HepG2 (cell line): ENCODE measurements at regions not wholly inside any gene's neighbourhood (a gene's known extent, or its start where the extent isn't known, plus 50 kb on each side); places are given as distances from the start of the nearest gene placed in this dataset.

Source experiments
- CTCF ChIP-seq: sonication (generic); formaldehyde crosslinking; IDR thresholded peaks from 2 replicates; pipeline ENCODE4 v1.5.0; 2020; ENCODE audit warnings: mild to moderate bottlenecking, missing genetic modification reagents, moderate library complexity
- EP300 ChIP-seq, 3 experiments: sonication (generic) in 1 of 3; formaldehyde crosslinking in 1 of 3; IDR thresholded peaks; 2 replicates each; pipeline versions ENCODE4 v1.5.1 to v1.6.1; 2011 to 2020; ENCODE audit warnings: low read depth in 2 of 3, low read length in 2 of 3, borderline replicate concordance in 1 of 3, improper control_type of control experiment in 1 of 3, mild to moderate bottlenecking in 1 of 3, missing genetic modification reagents in 1 of 3, moderate library complexity in 1 of 3
- HOXA9 ChIP-seq: sonication (generic); formaldehyde crosslinking; IDR thresholded peaks from 2 replicates; pipeline ENCODE4 v1.8.1; 2022; ENCODE audit warnings: missing genetic modification reagents, mild to moderate bottlenecking, moderate library complexity, borderline replicate concordance
- PHF20 ChIP-seq: sonication (generic); formaldehyde crosslinking; IDR thresholded peaks from 2 replicates; pipeline ENCODE4 v1.5.0; 2020; ENCODE audit warnings: mild to moderate bottlenecking, missing genetic modification reagents
- POLR2AphosphoS5 ChIP-seq: IDR thresholded peaks from 2 replicates; pipeline ENCODE4 v1.6.1; 2012; ENCODE audit warnings: low read depth, low read length
- RELA ChIP-seq: sonication (generic); formaldehyde crosslinking; IDR thresholded peaks from 2 replicates; pipeline ENCODE4 v1.4.0; 2020; ENCODE audit warnings: missing genetic modification reagents
- SMARCC2 ChIP-seq: fragments of 450-650 bp; IDR thresholded peaks from 2 replicates; pipeline ENCODE4 v1.6.1; 2017; ENCODE audit warnings: antibody characterized with exemption, mild to moderate bottlenecking
- THYN1 ChIP-seq: sonication (generic); formaldehyde crosslinking; IDR thresholded peaks from 2 replicates; pipeline ENCODE4 v1.8.1; 2023; ENCODE audit warnings: low read depth, mild to moderate bottlenecking, moderate library complexity, missing genetic modification reagents, borderline replicate concordance
- ZBTB20 ChIP-seq: sonication (generic); formaldehyde crosslinking; IDR thresholded peaks from 2 replicates; pipeline ENCODE4 v1.8.1; 2023; ENCODE audit warnings: missing genetic modification reagents, low read depth, mild to moderate bottlenecking, borderline replicate concordance
- ZBTB33 ChIP-seq: sonication (generic); formaldehyde crosslinking; IDR thresholded peaks from 2 replicates; pipeline ENCODE4 v1.4.0; 2020; ENCODE audit warnings: missing genetic modification reagents
- ZNF263 ChIP-seq: sonication (generic); formaldehyde crosslinking; IDR thresholded peaks from 2 replicates; pipeline ENCODE4 v1.4.0; 2020; ENCODE audit warnings: missing genetic modification reagents
- ZNF335 ChIP-seq: sonication (generic); formaldehyde crosslinking; IDR thresholded peaks from 2 replicates; pipeline ENCODE4 v1.4.0; 2020; ENCODE audit warnings: missing genetic modification reagents
- ZNF530 ChIP-seq: sonication (generic); formaldehyde crosslinking; IDR thresholded peaks from 2 replicates; pipeline ENCODE4 v1.5.0; 2020; ENCODE audit warnings: low read depth, mild to moderate bottlenecking, missing genetic modification reagents
- ZNF652 ChIP-seq: IDR thresholded peaks from 2 replicates; pipeline ENCODE4 v1.6.1; 2016; ENCODE audit warnings: low read depth, borderline replicate concordance

GRCh38 chr13:33514362-33514761 lies 228.8 kb upstream of the STARD13 start:
- TF ChIP-seq THYN1 (CRISPR knock-in tag) (no peak), ZNF335 (CRISPR knock-in tag) (no peak), HOXA9 (CRISPR knock-in tag) (no peak), ZNF263 (CRISPR knock-in tag) (no peak), RELA (CRISPR knock-in tag) (no peak), CTCF (CRISPR knock-in tag) (no peak), ZNF530 (no peak), SMARCC2 (no peak), ZBTB20 (CRISPR knock-in tag) (no peak), EP300 (IDR thresholded peaks at IDR 0.05; ENCODE audit: low read depth in 2 of 2, low read length in 2 of 2) (no peak), EP300 (CRISPR knock-in tag; IDR thresholded peaks at IDR 0.05; ENCODE audit: borderline replicate concordance) (no peak), ZBTB33 (CRISPR knock-in tag) (no peak), PHF20 (CRISPR knock-in tag) (no peak), POLR2AphosphoS5 (no peak), ZNF652 (CRISPR knock-in tag) (no peak)
